DMS 273 (cell line): ENCODE measurements at regions not wholly inside any gene's neighbourhood (a gene's known extent, or its start where the extent isn't known, plus 50 kb on each side); places are given as distances from the start of the nearest gene placed in this dataset.
"Not testable (repeated sequence)": the region's sequence is repeated elsewhere in the genome, so short reads cannot be mapped to it uniquely, and the experiment has no call there.

Experiments used
- DNase-seq: peaks from one replicate; lab custom pipeline; 2025; ENCODE audit not compliant: unreplicated experiment; lab: John Stamatoyannopoulos, UW

DNA sequence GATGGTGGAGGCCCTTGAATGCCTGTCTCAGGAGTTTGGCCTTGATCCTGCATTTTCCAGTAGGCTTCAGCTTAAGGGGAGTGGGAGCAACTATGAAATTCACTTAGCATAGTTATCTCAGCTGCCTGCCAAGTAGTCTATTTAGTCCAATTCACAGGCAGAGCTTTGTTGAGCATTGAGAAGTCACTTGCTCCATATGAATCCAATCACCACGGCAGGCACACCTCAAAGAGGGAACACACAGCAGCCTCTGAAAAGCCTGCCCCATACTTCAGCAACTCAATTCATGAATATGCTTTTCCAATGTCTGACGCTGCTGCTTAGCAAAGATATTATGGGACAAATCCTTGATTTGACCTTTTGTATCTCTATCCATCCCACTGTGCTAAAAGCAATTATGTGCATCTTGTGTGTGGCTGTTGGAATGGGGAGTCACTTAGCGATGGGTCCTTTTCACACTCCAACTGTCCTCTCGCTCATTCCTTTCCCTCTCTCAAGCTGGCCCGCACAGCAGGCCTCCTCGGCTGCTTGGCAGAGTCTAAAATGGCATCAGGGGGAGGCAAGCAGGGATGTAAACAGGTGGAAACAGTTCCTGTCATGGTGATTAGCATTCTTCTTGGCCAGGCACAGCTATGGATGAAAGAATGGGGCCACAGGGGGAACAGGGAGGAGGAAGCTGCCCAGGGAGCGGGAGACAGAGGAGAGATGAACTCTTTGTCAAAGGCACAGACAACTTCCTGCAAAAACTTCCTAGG, 56.0 kb upstream of the LRPPRC start:
- no peak for DNase-seq

DNA sequence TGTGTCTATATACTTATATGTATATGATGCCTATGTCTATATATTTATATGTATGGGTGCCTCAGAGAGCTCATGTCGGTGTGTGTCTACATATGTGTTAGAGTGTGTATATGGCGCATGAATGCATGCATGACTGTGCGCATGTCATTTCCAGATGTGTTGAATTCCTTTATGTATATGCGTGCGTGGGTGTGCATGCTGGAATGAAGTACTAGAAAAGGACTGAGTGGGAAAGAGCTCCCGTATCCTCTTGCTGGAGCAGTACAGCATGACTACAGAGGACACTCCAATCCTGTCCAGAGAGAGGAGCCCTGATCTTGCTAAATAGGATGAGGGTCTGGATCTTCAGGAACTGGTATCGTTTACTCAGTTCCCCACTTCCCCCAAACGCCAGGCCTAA, 56.8 kb upstream of the LRPPRC start:
- no peak for DNase-seq

DNA sequence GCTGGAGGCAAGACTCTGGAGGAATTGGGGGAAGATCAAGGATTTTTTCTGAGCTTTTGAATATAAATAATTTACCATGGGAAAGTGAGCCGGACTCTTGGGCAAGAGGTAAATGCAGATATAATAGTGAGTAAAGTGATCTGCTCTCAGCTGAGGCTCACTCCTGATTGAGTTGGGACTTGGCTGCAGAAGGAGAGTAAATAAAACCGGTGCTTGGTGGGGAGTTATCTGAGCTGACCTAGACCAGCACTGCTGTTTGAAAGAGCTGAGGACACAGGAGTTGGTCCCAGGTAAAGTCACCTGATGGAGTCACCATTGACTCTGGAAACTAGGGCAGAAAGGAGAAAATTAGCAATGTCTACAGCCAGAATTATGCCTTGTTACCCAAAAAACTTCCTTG, 57.3 kb upstream of the LRPPRC start:
- no peak for DNase-seq

DNA sequence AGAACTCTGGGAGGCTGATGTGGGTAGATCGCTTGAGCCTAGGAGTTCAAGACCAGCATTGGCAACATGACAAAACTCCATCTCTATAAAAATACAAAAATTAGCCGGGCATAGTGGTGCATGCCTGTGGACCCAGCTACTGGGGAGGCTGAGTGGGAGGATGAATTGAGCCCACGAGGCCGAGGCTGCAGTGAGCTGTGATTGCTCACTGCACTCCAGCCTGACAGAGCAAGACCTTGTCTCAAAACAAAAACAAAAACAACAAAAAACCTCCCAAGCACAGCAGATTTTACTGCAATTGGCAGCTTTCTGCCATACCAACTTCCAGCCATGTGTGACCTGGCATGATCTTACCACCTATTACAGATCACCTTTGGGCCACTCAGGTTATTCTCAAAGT, 57.7 kb upstream of the LRPPRC start:
- no peak for DNase-seq

DNA sequence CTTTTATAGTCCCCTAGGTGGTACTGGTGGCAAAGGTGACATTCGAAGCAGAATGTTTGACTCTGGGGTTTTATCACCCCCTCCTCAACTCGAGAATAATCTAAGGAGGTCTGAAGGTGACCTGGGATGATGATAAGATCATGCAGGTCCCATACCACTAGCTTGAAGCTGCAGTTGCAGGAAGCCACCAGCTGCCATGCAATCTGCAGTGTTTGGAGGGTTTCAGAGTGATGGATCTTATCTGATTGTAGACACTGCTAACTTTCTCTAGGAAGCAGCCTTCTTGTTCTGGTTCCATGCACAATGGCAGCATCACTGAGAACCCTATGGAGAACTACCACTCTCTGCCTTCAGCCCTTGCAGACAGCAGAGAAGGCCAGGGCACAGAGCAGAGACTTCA, 59.4 kb upstream of the LRPPRC start:
- DNase-seq = peak; percentile 22

DNA sequence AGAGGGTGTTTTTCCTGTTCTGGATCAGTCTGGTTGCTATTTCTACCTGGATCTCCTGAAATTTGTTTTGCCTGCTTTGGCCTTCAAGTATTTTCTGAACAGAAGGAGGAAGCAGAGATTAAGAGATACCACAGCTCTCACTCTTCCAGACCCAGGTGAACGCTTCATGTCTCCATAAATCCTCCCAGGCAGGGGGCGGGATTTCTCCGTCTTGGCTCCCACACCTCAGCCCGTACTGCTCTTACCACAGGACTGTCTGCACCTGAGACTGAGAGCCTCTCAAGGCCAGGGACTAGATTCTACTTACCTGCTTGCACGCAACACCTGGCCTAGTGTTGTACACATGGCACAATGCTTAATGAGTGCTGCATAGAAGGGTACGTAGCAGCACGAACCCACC, 59.9 kb upstream of the LRPPRC start:
- DNase-seq = no peak

DNA sequence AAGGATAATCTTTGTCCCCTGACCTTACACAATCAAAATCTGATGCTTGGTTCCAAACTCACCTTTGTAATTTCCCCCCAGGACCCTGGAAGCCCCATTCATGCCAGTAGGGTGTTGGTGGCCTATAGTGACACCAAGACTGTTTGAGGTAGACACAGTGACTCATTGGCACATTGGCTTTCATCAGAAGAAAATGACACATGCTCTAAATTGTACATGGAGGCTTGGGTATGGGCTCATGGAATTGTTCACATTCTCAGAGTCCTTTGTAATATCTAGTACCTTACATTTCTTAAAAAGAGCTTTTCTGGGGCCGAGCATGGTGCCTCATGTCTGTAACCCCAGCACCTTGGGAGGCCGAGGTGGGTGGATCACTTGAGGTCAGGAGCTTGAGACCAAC, 61.2 kb upstream of the LRPPRC start:
- no peak for DNase-seq

DNA sequence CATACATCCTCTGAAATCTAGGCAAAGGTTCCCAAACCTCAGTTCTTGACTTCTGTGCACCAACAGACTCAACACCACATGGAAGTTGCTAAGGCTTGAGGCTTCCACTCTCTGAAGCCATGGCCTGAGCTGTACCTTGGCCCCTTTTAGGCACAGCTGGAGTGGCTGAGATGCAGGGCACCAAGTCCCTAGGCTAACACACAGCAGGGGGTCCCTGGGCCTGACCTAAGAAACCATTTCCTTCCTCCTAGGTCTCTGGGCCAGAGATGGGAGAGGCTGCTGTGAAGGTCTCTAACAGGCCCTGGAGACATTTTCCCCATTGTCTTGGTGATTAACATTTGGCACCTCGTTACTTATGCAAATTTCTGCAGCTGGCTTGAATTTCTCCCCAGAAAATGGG, 64.5 kb upstream of the LRPPRC start:
- DNase-seq = not testable (repeated sequence)

DNA sequence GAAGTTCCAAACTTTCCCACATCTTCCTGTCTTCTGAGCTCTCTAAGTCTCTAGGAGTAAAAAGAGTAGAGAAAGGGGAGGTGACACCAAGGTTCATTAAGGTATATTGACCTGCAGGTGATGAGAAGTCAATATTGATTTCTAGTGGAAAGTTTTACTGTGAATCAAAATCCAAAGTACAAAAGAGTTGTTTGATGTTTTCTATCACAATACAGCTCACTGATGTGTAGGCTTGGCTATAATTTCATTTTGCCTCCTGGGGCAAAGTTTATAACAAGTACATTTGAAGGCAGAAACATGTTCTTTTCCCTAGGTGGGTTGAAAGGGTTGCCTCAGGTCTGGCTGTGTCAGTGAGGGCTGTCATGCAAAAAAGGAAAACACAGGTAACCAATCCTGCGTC, 65.2 kb upstream of the LRPPRC start:
- no peak for DNase-seq

DNA sequence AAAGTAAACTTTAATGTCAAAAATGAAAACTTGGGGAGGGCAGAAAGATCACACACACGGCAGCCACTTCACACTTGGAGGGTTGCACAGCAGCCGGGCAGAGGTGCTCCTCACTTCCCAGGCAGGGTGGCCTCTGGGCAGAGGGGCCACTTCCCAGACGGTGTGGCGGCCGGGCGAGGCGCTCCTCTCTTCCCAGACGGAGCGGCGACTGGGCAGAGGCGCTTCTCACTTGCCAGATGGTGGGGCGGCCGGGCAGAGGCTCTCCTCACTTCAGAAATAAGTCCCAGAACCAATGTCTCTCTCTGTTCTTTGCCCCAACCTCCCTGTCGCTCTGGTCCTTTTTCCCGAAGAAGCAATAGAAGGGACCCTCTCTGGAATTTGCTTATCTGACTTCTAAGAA, 65.7 kb upstream of the LRPPRC start:
- DNase-seq = no peak

DNA sequence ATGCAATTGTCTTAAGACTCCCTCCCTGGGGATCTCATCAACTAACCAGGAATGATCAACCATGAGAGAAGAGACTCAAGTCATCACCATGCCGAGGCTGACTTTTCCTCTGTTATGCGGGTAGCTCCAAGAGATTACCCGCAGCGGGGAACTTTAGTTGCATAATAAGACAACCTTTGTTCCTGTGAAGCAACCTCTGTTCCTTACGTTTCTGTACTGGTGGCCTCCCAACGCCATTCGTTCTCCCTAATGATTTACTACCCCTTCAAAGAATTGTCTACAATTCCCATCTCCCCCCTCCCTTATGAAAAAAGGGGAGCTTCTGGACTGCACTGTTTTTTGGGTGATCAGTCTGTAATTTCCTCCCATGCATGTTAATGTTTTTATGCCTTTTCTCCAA, 66.1 kb upstream of the LRPPRC start:
- DNase-seq = no peak

DNA sequence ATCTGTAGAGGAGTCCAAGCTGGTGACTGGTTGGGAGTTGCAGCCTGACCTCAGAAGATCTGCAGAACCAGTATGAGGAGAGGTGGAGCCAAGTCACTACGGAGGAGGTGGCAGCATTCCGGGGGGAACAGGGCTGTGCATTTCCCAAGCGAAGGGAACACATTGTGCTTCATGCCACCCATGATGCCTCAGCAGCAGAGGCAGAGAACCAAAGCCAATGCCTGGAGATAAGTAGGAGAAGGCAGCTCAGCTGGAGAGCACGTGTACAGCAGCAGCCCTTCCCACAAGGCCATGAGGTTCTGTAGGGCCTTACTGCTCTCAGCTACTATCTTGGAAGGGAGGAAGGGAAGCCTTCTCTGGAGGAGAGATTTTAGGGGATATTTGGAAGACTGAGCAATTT, 67.2 kb upstream of the LRPPRC start:
- DNase-seq = no peak

DNA sequence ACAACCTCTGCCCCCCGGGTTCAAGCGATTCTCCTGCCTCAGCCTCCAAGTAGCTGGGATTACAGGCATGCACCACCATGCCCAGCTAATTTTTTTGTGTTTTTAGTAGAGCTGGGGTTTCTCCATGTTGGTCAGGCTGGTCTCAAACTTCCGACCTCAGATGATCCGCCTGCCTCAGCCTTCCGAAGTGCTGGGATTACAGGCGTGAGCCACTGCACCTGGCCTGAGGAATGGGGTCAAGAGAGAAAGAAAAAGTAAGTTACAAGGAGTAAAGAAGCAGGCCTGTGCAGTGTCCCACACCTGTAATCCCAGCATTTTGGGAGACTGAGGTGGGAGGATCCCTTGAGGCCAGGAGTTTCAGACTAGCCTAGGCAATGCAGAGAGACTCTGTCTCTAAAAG, 68.5 kb upstream of the LRPPRC start:
- DNase-seq = not testable (repeated sequence)

DNA sequence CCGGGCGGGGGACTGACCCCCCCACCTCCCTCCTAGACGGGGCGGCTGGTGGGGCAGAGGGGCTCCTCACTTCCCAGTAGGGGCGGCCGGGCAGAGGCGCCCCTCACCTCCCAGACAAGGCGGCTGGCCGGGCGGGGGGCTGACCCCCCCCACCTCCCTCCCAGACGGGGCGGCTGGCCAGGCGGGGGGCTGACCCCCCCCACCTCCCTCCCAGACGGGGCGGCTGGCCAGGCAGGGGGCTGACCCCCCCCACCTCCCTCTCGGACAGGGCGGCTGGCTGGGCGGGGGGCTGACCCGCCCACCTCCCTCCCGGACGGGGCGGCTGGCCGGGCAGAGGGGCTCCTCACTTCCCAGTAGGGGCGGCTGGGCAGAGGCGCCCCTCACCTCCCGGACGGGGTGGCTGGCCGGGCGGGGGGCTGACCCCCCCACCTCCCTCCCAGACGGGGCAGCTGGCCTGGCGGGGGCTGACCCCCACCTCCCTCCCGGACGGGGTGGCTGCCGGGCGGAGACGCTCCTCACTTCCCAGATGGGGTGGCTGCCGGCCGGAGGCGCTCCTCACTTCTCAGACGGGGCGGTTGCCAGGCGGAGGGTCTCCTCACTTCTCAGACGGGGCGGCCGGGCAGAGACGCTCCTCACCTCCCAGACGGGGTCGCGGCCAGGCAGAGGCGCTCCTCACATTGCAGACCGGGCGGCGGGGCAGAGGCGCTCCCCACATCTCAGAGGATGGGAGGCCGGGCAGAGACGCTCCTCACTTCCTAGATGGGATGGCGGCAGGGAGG, 71.4 kb upstream of the LRPPRC start:
- not testable (repeated sequence) for DNase-seq

DNA sequence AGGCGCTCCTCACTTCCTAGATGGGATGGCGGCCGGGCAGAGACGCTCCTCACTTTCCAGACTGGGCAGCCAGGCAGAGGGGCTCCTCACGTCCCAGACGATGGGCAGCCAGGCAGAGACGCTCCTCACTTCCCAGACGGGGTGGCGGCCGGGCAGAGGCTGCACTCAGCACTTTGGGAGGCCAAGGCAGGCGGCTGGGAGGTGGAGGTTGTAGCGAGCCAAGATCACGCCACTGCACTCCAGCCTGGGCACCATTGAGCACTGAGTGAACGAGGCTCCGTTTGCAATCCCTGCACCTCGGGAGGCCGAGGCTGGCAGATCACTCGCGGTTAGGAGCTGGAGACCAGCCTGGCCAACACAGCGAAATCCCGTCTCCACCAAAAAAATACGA, 72.0 kb upstream of the LRPPRC start:
- not testable (repeated sequence) for DNase-seq

DNA sequence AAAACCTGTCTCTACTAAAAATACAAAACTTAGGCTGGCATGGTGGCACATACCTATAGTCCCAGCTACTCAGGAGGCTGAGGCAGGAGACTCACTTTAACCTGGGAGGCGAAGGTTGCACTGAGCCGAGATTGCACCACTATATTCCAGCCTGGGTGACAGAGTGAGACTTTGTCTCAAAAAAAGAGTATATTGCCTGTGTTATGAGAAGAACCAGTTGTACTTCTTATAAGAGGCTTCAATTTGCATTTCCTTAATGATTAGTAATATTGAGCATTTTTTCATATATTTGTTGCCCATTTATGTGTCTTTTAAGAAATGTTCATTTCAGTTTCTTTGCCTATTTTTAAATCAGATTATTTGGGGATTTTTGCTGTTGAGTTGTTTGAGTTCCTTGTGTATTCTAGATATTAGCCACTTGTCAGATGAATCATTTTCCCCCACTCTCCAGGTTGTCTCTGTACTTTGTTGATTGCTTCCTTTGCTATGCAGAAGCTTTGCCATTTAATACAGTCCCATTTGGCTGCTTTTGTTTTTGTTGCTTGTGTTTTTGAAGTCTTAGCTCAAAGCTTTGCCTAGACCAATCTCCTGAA, 75.8 kb upstream of the LRPPRC start:
- no peak for DNase-seq

DNA sequence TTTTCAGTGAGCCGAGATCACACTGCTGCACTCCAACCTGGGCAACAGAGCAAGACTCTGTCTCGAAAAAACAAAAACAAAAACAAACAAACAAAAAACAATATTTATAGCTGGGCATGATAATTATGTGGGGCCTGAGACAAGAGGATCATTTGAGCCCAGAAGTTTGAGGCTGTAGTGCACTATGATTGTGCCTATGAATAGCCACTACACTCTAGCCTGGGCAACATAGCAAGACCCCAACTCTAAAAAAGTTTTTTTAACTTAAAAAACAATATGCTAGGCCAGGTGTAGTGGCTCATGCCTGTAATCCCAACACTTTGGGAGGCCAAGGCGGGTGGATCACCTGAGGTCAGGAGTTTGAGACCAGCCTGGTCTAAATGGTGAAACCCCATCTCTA, 77.9 kb upstream of the LRPPRC start:
- not testable (repeated sequence) for DNase-seq

DNA sequence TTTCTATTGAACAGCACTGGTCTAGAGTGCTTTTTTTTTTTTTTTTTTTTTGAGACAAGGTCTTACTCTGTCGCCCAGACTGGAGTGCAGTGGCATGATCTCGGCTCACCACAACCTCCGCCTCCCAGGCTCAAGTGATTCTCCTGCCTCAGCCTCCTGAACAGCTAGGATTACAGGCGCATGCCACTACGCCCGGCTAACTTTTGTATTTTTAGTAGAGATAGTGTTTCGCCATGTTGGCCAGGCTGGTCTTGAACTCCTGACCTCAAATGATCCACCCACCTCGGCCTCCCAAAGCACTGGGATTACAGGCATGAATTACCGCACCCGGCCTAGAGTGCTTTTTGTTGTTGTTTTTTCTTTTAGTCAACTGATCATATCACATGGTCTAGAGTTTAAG, 79.0 kb upstream of the LRPPRC start:
- not testable (repeated sequence) for DNase-seq

DNA sequence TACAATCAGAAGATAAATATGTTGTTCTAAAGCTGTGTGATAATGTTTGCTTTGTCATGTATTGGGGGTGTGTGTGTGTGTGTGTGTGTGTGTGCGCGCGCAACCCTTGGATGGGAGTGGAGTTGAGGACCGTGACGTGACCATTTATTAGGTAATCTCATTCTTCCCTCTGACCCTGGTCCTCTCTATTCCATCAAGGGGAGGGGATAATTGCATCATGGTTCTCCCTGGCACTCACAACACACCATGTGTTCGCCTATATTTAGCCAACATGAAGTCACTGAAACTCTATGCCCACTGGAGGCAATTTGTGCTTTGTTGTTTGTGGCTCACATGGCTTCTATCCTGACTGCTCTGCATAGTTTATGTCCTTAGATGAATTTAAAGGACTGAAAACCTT, 79.8 kb upstream of the LRPPRC start:
- DNase-seq = peak; percentile 91

DNA sequence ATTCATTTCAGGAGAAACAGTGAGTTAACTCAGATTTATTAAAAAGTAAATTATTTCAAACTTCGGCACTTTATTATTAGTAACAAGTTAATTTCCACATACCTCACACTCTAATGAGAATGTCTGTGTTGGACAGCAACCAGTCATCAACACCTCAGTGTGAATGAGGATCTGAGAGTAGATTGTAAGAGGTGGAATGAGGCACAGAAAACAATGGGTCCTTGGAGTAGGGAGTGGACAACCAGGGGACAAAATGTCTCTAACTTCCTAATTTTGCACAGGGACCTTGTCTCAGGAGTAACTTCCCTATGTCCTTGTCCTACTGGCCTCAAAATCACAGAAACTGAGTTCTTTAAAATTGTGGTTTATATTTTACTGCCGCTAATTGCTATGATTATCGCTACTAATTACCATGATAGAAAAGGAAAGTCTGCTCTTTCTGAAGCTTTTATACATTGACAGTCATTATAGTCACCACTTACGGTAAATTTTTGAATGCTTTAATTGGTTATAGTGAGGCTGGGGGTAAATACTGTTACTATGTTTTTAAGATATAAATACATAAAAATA, 82.2 kb upstream of the LRPPRC start:
- no peak for DNase-seq

DNA sequence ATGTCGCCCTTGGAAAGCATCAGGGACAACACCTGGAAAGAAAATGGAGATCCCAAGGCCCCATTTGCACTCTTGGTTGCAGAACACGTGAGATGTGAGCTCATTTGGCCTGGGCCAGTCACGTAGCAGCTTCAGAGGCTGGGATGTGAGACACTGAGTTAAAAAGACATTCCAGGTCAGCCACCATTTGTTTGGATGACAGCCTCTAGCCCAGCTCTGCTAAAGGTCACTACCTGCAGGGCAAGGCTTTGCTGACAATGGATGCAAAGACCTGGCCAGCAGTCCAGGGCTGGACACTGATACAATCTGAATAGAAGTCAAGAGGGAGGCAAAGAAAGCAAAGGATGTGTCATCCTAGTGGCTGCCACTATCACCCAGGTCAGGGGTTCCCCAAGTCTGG, 83.9 kb upstream of the LRPPRC start:
- DNase-seq = no peak

DNA sequence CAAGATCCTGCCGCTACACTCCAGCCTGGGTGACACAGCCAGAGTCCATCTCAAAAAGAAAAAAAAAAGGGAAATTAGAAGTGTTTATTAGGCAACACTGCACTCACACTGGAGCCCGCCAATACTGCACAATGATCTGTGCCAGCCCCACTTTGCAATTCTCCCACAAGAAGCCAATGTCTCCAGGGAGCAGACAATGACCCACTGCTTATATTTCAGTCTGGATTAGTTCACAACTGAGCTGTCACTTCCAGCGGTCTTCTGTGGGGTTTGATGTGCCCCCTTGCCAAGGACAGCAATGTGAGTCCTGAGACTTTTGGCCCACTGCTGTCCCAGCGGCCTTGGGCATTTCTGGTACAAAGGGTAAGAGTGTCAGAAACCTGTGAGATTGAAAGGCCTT, 85.6 kb upstream of the PPM1B start:
- no peak for DNase-seq
